ENCODE measurements at regions not wholly inside any gene's neighbourhood (a gene's known extent, or its start where the extent isn't known, plus 50 kb on each side); places are given as distances from the start of the nearest gene placed in this dataset.

GRCh38 chr12:65517656-65518210 is 239.2 kb downstream of the MSRB3 start:
- Mint-ChIP-seq H3K27ac (no peak overlapping the region), H3K4me3 (no peak overlapping the region), H3K4me1 (no peaks in the 10 kb centered on the region), H3K9me3 (no peaks in the 10 kb centered on the region), H3K36me3 (no peaks in the 10 kb centered on the region), H3K27me3 (no peaks in the 10 kb centered on the region)
- no peak for DNase-seq

DNA sequence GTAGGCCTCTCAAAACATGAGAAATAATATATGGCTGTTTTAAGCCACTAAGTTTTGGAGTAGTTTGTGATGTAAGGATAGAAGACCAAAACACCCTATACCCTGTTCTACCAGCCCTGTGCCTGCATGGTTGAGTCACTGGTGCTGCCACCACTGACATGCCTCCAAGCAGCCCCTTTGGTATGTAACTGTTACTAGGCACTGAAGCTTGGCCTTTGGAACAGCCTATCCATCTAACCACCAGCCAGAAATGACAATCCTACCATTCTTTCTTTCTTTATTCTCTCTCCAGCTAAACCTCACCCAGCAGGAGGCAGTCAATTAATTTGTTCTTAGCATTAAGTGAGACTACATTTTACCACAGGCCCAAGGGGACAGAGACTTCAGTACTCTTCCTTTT is 240.3 kb downstream of the MSRB3 start:
- H3K9me3 Mint-ChIP-seq, result no peaks in the 10 kb centered on the region
- no peak for DNase-seq
- no peak overlapping the region for H3K4me3 Mint-ChIP-seq
- H3K4me1 Mint-ChIP-seq, result no peaks in the 10 kb centered on the region
- H3K27me3 Mint-ChIP-seq, result no peaks in the 10 kb centered on the region
- no peaks in the 10 kb centered on the region for H3K36me3 Mint-ChIP-seq
- H3K27ac Mint-ChIP-seq, result no peak overlapping the region

- DNase-seq, result no peak
- H3K4me3 Mint-ChIP-seq, result no peak overlapping the region
- no peaks in the 10 kb centered on the region for H3K27me3 Mint-ChIP-seq
- H3K27ac Mint-ChIP-seq, result no peak overlapping the region
- H3K36me3 Mint-ChIP-seq, result no peaks in the 10 kb centered on the region
- H3K4me1 Mint-ChIP-seq, result no peaks in the 10 kb centered on the region
- no peaks in the 10 kb centered on the region for H3K9me3 Mint-ChIP-seq
These were observed 242.2 kb downstream of the MSRB3 start for GRCh38 chr12:65520658-65521057.

- Mint-ChIP-seq H3K27ac (no peak overlapping the region), H3K9me3 (no peaks in the 10 kb centered on the region), H3K4me3 (no peak overlapping the region), H3K36me3 (no peaks in the 10 kb centered on the region), H3K4me1 (no peaks in the 10 kb centered on the region), H3K27me3 (no peaks in the 10 kb centered on the region)
- DNase-seq, result no peak
These were observed 244.7 kb downstream of the MSRB3 start for GRCh38 chr12:65522956-65523860.

- no peaks in the 10 kb centered on the region for H3K36me3 Mint-ChIP-seq
- no peak overlapping the region for H3K4me3 Mint-ChIP-seq
These were observed 246.2 kb downstream of the MSRB3 start for GRCh38 chr12:65524666-65525065.

GRCh38 chr12:65525491-65526141 is 247.1 kb downstream of the MSRB3 start:
- Mint-ChIP-seq H3K9me3 (no peaks in the 10 kb centered on the region), H3K27me3 (no peaks in the 10 kb centered on the region), H3K27ac (no peak overlapping the region), H3K36me3 (no peaks in the 10 kb centered on the region), H3K4me1 (no peaks in the 10 kb centered on the region), H3K4me3 (no peak overlapping the region)
- no peak for DNase-seq

More at GRCh38 chr12:65524666-65525065, 246.2 kb downstream of the MSRB3 start:
- H3K4me1 Mint-ChIP-seq, result no peaks in the 10 kb centered on the region
- no peak for DNase-seq
- H3K27ac Mint-ChIP-seq, result no peak overlapping the region
- no peaks in the 10 kb centered on the region for H3K9me3 Mint-ChIP-seq
- no peaks in the 10 kb centered on the region for H3K27me3 Mint-ChIP-seq

DNA sequence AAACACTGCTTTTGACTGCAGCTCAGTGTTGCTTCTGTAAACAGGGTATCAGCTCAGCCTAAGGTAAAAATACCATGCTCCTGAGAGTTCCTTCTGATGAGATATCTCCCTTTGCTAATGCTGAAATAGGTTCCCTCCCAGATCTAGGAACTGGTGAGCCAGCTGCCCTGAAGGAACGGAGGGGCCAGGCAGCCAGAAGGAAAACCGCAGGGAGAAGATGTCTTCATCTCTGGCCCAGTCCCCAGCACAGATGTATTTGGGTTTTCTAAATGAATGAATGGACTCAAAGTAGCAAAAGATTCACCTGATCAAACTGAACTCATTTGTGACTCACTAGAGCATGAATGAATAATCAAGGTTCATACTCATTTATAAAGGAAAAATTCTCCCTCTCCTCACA is 247.8 kb downstream of the MSRB3 start:
- DNase-seq, result no peak
- Mint-ChIP-seq H3K36me3 (no peaks in the 10 kb centered on the region), H3K4me1 (no peaks in the 10 kb centered on the region), H3K4me3 (no peak overlapping the region), H3K9me3 (no peaks in the 10 kb centered on the region), H3K27ac (no peak overlapping the region), H3K27me3 (no peaks in the 10 kb centered on the region)

- no peak overlapping the region for H3K4me3 Mint-ChIP-seq
- no peaks in the 10 kb centered on the region for H3K27me3 Mint-ChIP-seq
- DNase-seq, result no peak
- H3K27ac Mint-ChIP-seq, result no peak overlapping the region
- peaks cover 1% of the 10 kb centered on the region for H3K4me1 Mint-ChIP-seq
- H3K9me3 Mint-ChIP-seq, result no peaks in the 10 kb centered on the region
- H3K36me3 Mint-ChIP-seq, result no peaks in the 10 kb centered on the region
These were observed 249.6 kb downstream of the MSRB3 start for GRCh38 chr12:65528127-65528526.

DNA sequence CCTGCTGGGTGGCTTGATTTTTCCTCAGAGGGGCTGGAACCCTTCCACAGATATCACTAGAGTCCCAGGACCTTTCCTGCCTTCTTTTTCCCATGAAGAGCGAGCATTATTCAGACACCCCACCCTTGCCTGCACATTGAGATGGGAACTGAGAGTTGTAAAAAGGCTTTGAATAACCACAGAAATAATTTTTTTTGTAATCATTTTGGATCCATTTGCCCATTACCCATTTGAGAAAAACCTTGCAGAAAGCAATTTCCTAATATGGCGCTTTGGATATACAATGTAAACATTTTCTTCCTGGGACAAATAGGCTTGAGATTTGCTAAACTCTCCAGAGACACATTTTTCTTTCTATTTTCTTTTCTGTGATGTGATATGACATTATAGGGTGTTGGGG is 250.6 kb downstream of the MSRB3 start:
- Mint-ChIP-seq H3K4me1 (peaks cover 1% of the 10 kb centered on the region), H3K27me3 (no peaks in the 10 kb centered on the region), H3K4me3 (no peak overlapping the region), H3K27ac (no peak overlapping the region), H3K9me3 (no peaks in the 10 kb centered on the region), H3K36me3 (no peaks in the 10 kb centered on the region)
- DNase-seq, result no peak

DNA sequence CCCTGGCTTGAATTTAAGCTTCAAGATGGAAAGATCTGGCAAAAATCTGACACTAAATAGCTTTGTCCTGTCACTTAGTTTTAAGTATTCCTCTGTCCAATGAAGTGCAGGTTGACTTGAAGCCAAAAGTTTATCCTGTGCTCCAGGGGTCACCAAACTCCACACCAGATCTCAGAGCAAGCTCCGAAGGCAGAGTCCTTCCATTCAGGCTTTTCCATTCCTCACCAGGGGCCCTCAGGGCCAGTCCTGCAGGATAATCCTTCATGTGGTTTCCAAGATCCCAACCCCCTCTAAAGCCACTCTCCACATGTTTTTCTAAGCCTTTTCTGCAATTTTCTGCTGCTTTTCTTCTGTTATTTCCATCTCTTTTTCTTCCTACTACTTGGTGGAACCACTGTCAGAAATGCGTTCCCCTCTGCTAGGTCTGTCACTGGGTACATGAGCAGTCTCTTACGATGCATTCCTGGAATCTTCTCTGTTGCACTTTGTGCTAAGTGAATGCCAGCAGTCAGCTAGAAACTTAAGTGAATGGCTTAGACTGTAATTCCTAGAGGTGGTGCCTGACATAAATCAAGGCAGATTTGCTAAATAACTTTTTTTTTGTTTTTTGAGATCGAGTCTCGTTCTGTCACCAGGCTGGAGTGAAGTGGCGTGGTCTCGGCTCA is 251.4 kb downstream of the MSRB3 start:
- Mint-ChIP-seq H3K9me3 (no peaks in the 10 kb centered on the region), H3K27me3 (no peaks in the 10 kb centered on the region), H3K4me3 (no peak overlapping the region)

GRCh38 chr12:65532162-65532561 is 253.7 kb downstream of the MSRB3 start:
- Mint-ChIP-seq H3K4me3 (no peak overlapping the region), H3K36me3 (peaks cover 1% of the 10 kb centered on the region), H3K9me3 (no peaks in the 10 kb centered on the region), H3K4me1 (peaks cover 1% of the 10 kb centered on the region), H3K27me3 (no peaks in the 10 kb centered on the region), H3K27ac (no peak overlapping the region)
- no peak for DNase-seq

More for the DNA sequence above, 251.4 kb downstream of the MSRB3 start:
- H3K36me3 Mint-ChIP-seq, result peaks cover 1% of the 10 kb centered on the region
- no peak overlapping the region for H3K27ac Mint-ChIP-seq
- peaks cover 1% of the 10 kb centered on the region for H3K4me1 Mint-ChIP-seq
- DNase-seq, result no peak

DNA sequence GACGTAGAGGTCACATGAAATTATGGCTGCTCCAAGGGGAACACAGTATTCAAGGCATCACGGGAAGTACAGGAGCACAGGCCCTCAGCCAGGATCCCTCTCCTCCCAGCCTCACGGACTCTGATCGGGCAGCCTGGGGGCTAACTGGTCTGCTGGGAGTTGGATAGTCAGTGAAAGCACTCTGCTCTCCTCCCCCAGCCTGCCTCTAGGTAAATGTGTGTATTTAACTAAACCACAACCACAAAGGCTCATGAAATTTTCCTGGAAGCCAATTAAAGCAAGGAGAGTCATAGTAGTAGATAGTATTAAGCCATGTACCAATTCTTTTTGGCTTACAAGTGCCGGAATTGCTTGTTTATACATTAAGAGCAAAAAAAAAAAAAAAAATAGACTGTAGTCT is 254.3 kb downstream of the MSRB3 start:
- Mint-ChIP-seq H3K27ac (no peak overlapping the region), H3K4me1 (peaks cover 1% of the 10 kb centered on the region), H3K36me3 (peaks cover 1% of the 10 kb centered on the region), H3K4me3 (no peak overlapping the region), H3K9me3 (no peaks in the 10 kb centered on the region), H3K27me3 (no peaks in the 10 kb centered on the region)
- DNase-seq, result no peak

GRCh38 chr12:65533177-65533883 is 254.8 kb downstream of the MSRB3 start:
- Mint-ChIP-seq H3K4me3 (no peak overlapping the region), H3K4me1 (peaks cover 1% of the 10 kb centered on the region), H3K27ac (no peak overlapping the region), H3K36me3 (peaks cover 1% of the 10 kb centered on the region), H3K27me3 (no peaks in the 10 kb centered on the region), H3K9me3 (no peaks in the 10 kb centered on the region)
- DNase-seq, result no peak

DNA sequence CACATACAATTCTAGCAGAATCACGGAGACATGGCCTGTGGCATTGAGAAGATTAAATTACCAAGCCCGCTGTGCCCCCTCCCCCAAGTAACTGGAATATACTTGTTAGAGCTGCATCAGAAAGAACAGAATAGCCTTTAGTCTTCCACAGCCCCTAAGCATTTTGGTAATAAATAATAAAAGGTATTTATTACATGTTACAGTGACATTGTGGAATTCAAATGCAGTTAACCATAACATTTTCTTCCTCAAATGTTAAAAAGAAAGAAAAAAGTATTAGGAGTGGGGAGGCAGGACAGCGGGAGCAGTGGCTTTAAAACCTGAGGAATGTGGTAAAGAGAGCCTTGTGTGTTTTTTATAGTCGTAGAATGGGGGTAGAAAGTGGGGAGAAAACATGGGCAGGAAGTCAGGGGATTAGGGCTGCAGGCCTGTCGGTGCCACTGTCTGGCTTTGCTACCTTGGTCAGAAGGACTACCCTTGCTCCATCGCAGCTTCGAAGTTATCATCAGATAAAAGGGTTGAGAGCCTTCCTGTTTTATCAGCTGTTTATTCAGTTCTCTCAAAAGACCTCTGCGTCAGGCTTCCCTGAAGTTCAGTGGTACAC is 255.9 kb downstream of the MSRB3 start:
- DNase-seq, result no peak
- peaks cover 1% of the 10 kb centered on the region for H3K36me3 Mint-ChIP-seq
- peaks cover 1% of the 10 kb centered on the region for H3K4me1 Mint-ChIP-seq
- H3K9me3 Mint-ChIP-seq, result peaks cover 3% of the 10 kb centered on the region
- H3K27ac Mint-ChIP-seq, result no peak overlapping the region
- no peaks in the 10 kb centered on the region for H3K27me3 Mint-ChIP-seq
- no peak overlapping the region for H3K4me3 Mint-ChIP-seq

All from activated naive CD8-positive, alpha-beta T cell treated with anti-CD3 and anti-CD28 coated beads for 36 hours (primary cell).